Stimulated activated naive CD8-positive, alpha-beta T cell treated with anti-CD3 and anti-CD28 coated beads, Interleukin-15, amount 100 ng/mL, for 72 hours (primary cell): ENCODE measurements at regions not wholly inside any gene's neighbourhood (a gene's known extent, or its start where the extent isn't known, plus 50 kb on each side); places are given as distances from the start of the nearest gene placed in this dataset.

Experiments
- ATAC-seq: fragments of 150-1000 bp; cut with Tn5 transposase; 2 replicates; pipeline ENCODE4 v1.10.0; 2021; ENCODE audit warnings: mild to moderate bottlenecking, moderate library complexity
- DNase-seq, 2 donors: peaks; one replicate each; pipeline ENCODE4 v3.0.0; 2021 to 2022
- H3K27ac Mint-ChIP-seq, 2 donors: one replicate each; pipeline ENCODE4 v1.8.0; 2022; ENCODE audit warnings: mild to moderate bottlenecking in 2 of 2, mixed read lengths in 2 of 2, moderate library complexity in 2 of 2
- H3K27me3 Mint-ChIP-seq: one replicate; pipeline ENCODE4 v1.8.0; 2022; ENCODE audit warnings: mixed read lengths
- H3K4me1 Mint-ChIP-seq: one replicate; pipeline ENCODE4 v1.8.0; 2022; ENCODE audit warnings: mild to moderate bottlenecking, mixed read lengths
- H3K4me3 Mint-ChIP-seq, 2 donors: one replicate each; pipeline ENCODE4 v1.8.0; 2022; ENCODE audit warnings: mild to moderate bottlenecking in 2 of 2, mixed read lengths in 2 of 2, moderate library complexity in 1 of 2
- H3K9me3 Mint-ChIP-seq, 2 donors: one replicate each; pipeline ENCODE4 v1.8.0; 2022; ENCODE audit warnings: mixed read lengths in 2 of 2

DNA sequence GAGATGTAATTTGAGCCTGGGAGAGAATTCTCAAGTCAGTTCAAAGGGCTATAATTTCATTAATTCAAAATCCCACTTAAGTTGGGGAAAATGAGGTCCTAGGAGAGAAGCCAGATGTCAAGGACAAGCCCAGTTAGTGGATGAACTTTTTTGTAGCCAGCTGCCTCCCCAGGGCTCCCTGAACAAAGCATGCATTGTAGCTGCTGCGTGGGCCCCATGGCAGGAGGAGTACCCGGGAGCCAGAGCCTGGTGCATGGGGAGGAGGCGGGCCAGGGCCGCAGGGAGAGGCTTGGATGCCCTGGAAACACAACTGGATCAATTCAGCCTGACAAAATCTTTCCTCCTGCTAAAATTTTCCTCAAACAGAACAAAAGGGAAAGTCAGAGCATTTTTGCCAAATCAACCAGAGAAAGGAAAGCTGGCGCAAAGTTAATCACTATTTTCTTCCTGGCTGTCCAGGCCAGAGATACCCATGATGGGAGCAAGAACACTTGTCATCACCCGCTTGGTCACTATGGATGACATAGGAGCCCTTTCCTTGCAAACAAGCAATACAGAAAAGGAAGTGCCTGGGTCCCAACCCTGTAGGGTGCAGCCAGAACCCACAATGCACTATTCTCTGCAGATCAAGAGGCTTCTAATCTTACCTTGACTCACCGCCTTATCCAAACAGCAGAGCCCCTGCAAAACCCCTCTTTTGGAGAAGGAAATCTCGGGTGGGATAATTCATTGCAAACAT lies 248.1 kb upstream of the RAB4A start:
- Mint-ChIP-seq H3K4me3 (no peak overlapping the region), H3K27ac (peak overlapping the region in 1 of 2 donors; percentile 48), H3K27me3 (no peaks in the 10 kb centered on the region), H3K9me3 (no peaks in the 10 kb centered on the region), H3K4me1 (peaks cover 9% of the 10 kb centered on the region)
- DNase-seq (no peak), ATAC-seq (no peak)

GRCh38 chr1:229023651-229024300 lies 247.1 kb upstream of the RAB4A start:
- no peaks in the 10 kb centered on the region for H3K27me3 Mint-ChIP-seq
- no peak overlapping the region for H3K4me3 Mint-ChIP-seq
- no peaks in the 10 kb centered on the region for H3K9me3 Mint-ChIP-seq
- DNase-seq (no peak), ATAC-seq (no peak)
- H3K27ac Mint-ChIP-seq = no peak overlapping the region
- peaks cover 11% of the 10 kb centered on the region for H3K4me1 Mint-ChIP-seq

DNA sequence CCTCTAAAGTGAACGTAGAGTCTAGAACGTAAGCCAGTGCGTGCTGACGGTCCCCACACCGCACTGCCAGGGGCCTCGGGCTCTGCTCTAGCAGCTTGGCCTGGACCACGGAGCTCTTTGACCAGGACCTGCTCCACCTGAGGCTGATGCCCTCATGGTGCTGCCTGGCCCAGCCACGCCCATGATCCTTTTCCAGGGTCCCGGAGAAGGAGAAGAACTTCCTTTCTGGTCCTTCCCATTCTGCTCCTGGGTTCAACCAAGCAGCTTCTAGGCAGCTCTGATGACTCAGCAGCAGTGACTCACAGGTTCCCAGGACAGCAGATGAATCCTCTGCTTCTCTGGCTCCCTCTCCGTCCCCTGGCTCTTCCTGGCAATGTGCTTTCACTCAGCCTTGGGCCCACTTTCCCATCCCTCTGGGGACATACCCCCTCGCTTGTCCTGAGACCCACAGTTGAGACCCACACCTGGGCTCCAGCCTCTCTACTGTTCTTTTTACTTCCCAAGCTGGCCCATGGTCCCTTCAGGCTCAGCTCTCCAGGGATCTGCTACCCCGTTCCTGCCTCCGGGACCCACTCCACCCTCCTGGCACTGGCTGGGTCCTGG lies 246.3 kb upstream of the RAB4A start:
- H3K9me3 Mint-ChIP-seq = no peaks in the 10 kb centered on the region
- peaks cover 11% of the 10 kb centered on the region for H3K4me1 Mint-ChIP-seq

DNA sequence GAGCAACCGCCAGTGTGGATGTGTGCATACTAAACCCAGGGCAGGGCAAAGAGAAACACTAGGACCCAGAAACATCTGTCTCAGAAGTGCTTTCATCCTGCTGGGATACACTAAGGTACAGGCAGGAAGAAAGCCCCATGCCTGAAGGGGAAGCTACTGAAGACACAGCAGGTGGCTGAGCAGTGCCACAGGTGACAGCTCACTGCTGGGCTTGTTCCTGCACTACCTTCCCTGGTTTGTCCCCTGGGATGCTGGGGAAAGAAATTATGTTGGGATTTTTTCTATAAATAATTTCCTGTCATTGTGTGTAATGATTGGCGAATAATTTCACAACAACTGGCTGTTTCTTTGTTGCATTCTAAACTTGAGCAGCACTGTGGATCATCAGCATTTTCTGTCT lies 245.3 kb upstream of the RAB4A start:
- Mint-ChIP-seq H3K9me3 (no peaks in the 10 kb centered on the region), H3K4me3 (no peak overlapping the region)

More for the DNA sequence above, 246.3 kb upstream of the RAB4A start:
- Mint-ChIP-seq H3K27me3 (no peaks in the 10 kb centered on the region), H3K27ac (peak overlapping the region in 1 of 2 donors; percentile 14), H3K4me3 (no peak overlapping the region)
- ATAC-seq (no peak), DNase-seq (no peak)

DNA sequence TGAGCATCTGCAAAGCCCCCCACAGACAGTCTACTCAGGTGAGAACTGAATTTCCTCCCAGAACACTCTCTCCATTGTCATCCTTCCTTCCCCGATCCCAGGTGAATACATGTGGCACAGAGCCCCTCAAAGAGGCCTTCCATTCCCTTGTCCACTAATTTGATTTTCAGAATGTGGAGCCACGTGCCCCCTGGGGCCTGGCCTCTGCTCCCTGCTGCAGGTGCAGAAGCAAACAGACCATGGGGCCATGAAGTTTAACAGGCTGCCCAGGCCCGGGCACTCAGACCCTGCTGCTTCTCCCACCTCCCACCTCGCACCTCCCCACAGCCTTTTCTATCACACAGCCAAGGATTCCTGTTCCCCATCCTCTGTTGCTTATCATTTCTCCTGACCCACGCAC lies 243.8 kb upstream of the RAB4A start:
- no peaks in the 10 kb centered on the region for H3K9me3 Mint-ChIP-seq
- H3K27ac Mint-ChIP-seq = peak overlapping the region; percentile 94 to 97
- ATAC-seq (peak; percentile 30), DNase-seq (no peak)
- H3K27me3 Mint-ChIP-seq = peaks cover 8% of the 10 kb centered on the region
- H3K4me1 Mint-ChIP-seq = peaks cover 11% of the 10 kb centered on the region
- H3K4me3 Mint-ChIP-seq = peak overlapping the region; percentile 63 to 66

More for the DNA sequence above, 245.3 kb upstream of the RAB4A start:
- H3K27me3 Mint-ChIP-seq = no peaks in the 10 kb centered on the region
- DNase-seq (no peak), ATAC-seq (no peak)
- H3K4me1 Mint-ChIP-seq = peaks cover 11% of the 10 kb centered on the region
- no peak overlapping the region for H3K27ac Mint-ChIP-seq

DNA sequence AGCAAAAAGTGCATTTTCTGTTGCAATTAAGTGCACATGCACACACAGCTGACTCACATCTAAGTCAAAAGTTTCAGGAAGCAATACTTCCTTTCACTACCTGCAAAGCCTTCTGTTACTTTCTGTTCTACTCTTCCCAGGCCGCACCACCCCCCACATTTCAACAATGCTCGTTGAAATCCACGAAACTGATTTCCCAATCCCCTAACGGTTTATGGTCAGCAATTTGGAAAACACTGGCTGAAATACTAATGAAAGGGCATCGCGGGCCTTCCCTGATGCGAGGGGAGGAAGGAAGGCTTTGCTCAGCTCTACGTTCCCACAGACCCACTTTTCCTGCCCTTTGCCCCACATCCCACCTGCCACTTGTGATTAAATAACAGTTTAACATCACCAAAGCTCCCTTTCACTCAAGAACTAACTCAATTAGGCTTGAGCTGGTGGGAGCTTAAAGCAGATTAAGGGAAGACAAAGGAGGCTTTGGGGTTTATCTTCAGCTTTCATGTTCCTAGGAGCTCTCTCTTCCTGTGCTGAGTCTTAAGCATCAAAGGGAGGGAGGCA lies 243.2 kb upstream of the RAB4A start:
- Mint-ChIP-seq H3K4me3 (peak overlapping the region; percentile 63 to 66), H3K27ac (peak overlapping the region; percentile 94 to 97), H3K27me3 (peaks cover 10% of the 10 kb centered on the region), H3K9me3 (no peaks in the 10 kb centered on the region), H3K4me1 (peaks cover 11% of the 10 kb centered on the region)
- DNase-seq (peak; percentile 11 to 17), ATAC-seq (peak; percentile 90)

DNA sequence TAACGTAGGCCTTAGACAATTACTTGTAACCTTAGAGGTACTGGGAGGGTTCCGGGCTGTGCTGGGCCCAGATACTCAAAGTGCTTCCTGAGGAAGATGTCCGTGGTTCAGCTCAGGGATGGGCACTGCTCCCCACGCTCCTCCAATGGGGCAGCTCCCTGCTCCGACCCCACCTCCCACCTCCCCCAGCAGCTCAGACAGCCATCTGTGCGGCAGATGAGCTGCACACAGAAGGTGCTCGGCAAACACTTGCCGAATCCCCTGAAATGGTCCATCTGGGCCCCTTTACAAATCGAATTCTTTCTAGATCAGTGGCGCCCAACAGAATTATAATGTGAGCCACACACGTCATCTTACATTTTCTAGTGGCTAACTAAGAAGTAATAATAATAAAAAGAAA lies 242.4 kb upstream of the RAB4A start:
- Mint-ChIP-seq H3K9me3 (no peaks in the 10 kb centered on the region), H3K4me3 (no peak overlapping the region), H3K27me3 (peaks cover 19% of the 10 kb centered on the region), H3K4me1 (peaks cover 11% of the 10 kb centered on the region), H3K27ac (no peak overlapping the region)
- no peak for DNase-seq
- no peak for ATAC-seq

DNA sequence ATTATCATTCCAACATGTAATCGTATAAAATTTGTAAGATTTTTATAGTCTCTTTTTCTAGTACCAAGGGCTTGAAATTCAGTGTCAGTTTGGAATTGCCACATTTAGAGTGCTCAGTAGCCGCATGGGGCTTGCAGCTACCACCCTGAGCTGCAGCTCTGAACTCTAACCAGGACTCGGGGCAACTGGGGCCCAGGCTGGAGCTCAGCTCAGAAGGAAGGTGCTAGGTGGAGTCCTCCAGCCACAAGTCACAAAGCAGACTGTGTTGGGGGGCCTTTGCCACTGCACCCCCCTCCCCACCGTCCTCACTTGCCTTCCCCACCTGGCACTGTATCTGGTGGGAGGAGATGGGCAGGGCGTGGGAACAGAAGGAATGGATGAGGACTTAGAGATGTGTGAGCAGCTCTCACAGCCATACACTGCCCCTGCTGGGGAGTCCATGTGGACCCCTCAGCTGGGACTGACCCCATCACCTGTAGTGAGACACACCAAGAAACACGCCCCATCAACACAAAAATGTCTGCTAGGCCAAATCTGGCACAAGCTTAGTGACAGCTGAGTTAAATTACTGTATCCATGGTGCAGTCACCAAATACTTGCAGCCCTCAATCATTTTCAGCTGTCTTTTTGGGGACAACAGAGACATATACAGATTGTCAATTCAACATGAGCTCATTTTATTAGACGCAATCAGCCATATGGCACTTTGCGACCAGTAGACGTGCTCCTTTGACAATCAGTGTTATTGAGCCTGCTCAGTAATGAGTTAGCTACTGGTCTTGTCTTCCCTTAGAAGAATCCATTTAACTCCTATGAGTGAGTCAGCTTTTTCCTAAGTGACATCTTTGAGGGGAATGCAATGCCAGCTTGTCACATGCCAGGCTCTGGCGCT lies 241.7 kb upstream of the RAB4A start:
- ATAC-seq (no peak), DNase-seq (no peak)
- Mint-ChIP-seq H3K27ac (no peak overlapping the region), H3K4me3 (no peak overlapping the region), H3K9me3 (no peaks in the 10 kb centered on the region), H3K4me1 (peaks cover 11% of the 10 kb centered on the region), H3K27me3 (peaks cover 25% of the 10 kb centered on the region)

DNA sequence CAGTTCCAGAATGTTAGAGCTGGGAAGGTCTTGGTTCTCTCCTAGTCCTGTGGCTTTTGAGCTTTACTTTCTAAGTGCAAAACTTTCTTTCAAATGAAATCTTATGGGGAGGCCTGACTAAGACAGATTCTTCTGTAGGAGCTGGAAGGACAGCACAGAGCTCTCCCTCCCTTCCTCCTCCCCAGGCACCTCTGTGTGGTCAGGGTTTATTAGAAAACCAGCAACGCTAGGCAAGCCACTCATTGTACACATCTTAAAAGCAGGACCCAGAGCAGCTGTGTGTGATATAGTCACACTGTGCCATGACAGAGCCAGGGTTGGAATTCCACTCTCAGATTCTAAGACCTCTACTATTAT lies 241.1 kb upstream of the RAB4A start:
- H3K4me1 Mint-ChIP-seq = peaks cover 11% of the 10 kb centered on the region
- ATAC-seq (no peak), DNase-seq (no peak)
- H3K9me3 Mint-ChIP-seq = no peaks in the 10 kb centered on the region
- H3K27ac Mint-ChIP-seq = no peak overlapping the region
- no peak overlapping the region for H3K4me3 Mint-ChIP-seq
- peaks cover 25% of the 10 kb centered on the region for H3K27me3 Mint-ChIP-seq

DNA sequence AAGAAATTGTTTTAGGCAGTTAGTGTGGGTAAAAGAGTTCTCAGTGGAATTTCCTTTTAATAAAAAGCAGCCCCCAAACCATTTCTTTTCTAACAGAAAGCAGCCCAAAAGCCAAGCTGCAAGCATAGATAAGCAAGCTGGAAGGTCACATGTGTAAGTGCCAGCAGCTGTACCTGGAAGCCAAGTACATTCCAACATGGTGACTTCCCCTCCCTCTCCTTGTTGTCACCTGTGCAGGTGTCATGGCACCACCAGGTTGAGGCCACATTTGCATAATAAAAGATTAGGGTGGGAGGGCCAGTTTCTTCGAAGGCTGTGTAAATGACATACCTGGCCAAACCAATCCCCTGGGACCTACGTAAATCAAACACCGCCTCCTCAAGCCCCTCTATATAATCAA lies 240.3 kb upstream of the RAB4A start:
- DNase-seq = no peak
- peaks cover 25% of the 10 kb centered on the region for H3K27me3 Mint-ChIP-seq
- H3K4me1 Mint-ChIP-seq = peaks cover 11% of the 10 kb centered on the region
- no peaks in the 10 kb centered on the region for H3K9me3 Mint-ChIP-seq
- H3K4me3 Mint-ChIP-seq = no peak overlapping the region
- no peak for ATAC-seq
- H3K27ac Mint-ChIP-seq = no peak overlapping the region

DNA sequence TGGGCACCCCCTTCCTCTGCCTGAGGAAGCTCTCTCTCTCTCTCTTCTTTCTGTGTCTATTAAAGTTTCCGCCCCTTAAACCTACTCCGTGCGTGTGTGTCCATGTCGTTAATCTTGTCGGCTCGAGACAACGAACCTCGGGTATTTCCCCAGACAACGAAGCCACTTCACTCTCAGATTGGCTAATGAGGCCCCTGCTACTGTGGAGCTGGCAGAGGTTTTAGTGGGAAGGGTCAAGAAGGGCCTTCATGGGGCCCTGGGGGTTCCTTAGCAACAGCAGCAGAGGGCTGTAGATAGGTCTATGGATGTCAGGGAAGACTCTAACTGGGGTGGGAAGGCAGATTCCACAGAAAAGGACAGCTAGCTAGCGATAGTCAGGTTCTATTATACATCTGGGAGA lies 239.8 kb upstream of the RAB4A start:
- H3K27ac Mint-ChIP-seq = no peak overlapping the region
- no peak for ATAC-seq
- DNase-seq = no peak
- peaks cover 25% of the 10 kb centered on the region for H3K27me3 Mint-ChIP-seq
- peaks cover 11% of the 10 kb centered on the region for H3K4me1 Mint-ChIP-seq
- no peaks in the 10 kb centered on the region for H3K9me3 Mint-ChIP-seq
- H3K4me3 Mint-ChIP-seq = no peak overlapping the region

GRCh38 chr1:229031481-229032341 lies 239.2 kb upstream of the RAB4A start:
- Mint-ChIP-seq H3K4me1 (peaks cover 16% of the 10 kb centered on the region), H3K4me3 (no peak overlapping the region), H3K27me3 (peaks cover 30% of the 10 kb centered on the region), H3K27ac (no peak overlapping the region), H3K9me3 (no peaks in the 10 kb centered on the region)
- DNase-seq (no peak), ATAC-seq (no peak)

DNA sequence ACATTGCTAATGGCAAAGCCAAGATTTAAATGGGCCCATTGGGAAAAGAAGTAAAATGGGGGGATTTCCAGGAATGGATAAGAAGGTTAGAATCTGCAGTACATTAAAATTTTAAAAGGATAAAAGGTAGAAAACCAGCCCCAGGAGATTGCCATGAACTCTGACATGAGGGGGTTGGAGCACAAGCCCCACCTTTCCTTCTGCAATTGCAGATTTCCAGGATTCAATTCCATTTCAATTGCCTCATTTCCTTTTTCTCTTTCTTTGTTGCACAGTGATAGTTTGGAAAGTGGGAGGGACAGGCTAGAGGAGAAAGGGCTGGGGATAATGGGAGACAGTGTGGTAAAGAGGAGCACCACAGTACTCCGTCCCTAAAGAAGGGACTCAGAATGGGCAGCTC lies 238.5 kb upstream of the RAB4A start:
- no peak for ATAC-seq

DNA sequence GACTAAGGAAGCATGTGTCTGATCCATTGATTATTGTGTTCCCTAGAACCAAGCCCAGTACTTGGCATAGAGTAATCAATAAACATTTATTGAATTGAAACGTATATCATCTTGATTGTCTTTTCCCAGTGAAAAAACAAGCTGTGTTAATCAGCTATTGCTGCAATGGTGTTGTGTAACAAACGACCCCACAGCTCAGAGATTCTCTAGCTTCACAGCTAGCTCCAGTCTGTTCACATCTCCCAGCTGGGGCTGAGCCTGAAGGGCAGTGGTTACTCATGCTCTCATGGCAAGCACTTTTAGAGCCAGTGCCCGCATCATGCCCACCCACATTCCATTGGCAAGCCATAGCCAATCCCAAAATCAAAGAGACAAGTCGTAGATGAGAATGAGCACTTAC lies 237.4 kb upstream of the RAB4A start:
- H3K9me3 Mint-ChIP-seq = no peaks in the 10 kb centered on the region
- peaks cover 9% of the 10 kb centered on the region for H3K4me1 Mint-ChIP-seq

More for the DNA sequence above, 238.5 kb upstream of the RAB4A start:
- H3K27ac Mint-ChIP-seq = no peak overlapping the region
- peaks cover 35% of the 10 kb centered on the region for H3K27me3 Mint-ChIP-seq
- no peak for DNase-seq
- H3K4me1 Mint-ChIP-seq = peaks cover 15% of the 10 kb centered on the region
- H3K4me3 Mint-ChIP-seq = no peak overlapping the region
- H3K9me3 Mint-ChIP-seq = no peaks in the 10 kb centered on the region

More for the DNA sequence above, 237.4 kb upstream of the RAB4A start:
- H3K27ac Mint-ChIP-seq = no peak overlapping the region
- no peak for ATAC-seq
- DNase-seq = no peak
- no peak overlapping the region for H3K4me3 Mint-ChIP-seq
- H3K27me3 Mint-ChIP-seq = peaks cover 38% of the 10 kb centered on the region
